Inferior parietal cortex (tissue), 1 donor: ENCODE measurements at regions not wholly inside any gene's neighbourhood (a gene's known extent, or its start where the extent isn't known, plus 50 kb on each side); places are given as distances from the start of the nearest gene placed in this dataset.

Experiments
- DNase-seq: peaks from one replicate; pipeline ENCODE4 v3.0.0-alpha.2; 2016; ENCODE audit errors: extremely low spot score

DNA sequence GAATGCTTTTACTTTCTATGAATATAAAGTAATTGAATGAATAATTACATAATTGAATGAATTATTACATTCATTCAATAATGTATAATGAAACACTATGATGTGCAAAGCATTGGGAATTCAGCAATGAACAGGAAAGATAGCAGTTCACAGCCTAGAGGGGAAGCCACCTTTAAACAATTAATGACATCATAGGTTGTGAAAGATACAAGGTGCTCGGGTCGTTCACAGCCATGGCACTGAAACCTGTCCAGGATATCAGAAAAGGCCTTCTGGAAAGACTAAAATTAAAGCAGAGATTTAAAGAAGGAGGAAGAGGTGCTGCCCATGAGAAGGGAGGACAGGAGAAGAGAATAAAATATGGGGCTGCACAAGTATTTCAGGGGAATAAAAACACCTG is 171.4 kb upstream of the KLF4 start:
- DNase-seq = no peak

DNA sequence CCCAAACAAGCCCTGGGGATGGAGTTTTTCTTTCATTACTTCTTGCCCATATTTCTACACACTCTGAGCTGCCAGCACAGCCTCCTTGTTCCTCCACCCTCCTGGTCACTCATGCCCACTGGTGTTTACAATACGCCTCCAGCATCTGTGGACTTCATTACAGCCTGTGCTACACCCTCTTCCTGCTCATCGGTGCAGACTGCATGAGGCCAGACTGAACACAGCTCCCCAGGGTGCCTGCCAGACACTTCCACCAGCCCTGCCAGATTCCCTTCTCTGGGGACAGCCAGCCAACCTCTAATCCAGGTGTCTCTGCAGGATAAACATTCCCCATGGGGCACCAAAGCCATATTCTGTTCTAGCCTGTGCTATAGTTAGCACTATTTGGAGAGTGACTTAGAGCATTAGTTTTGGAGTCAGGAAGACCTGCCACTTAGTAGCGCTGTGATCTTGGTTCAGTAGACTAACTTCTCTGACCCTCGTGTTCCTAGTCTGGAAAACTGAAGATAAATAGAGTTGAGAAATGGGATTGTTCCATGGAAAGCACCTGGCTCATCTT is 163.8 kb upstream of the KLF4 start:
- DNase-seq = no peak

DNA sequence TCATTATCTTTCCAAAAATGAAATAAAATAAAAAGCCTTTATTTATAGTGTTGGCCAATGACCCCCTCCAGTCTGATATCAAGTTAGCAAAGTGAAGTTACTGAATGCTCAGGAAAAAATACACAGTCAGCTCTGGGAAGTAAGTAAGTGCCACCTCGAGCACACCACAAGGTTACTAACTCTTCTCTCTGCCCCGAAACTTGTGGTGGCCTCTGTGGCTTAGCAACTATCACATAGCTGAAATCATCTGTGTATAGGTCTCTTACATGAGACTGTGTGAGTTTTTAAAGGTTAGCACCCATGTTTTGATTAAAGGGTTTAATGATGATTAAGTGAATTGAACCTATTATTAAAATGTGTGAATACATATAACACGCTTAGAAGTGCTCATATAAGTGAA is 161.4 kb upstream of the KLF4 start:
- no peak for DNase-seq

DNA sequence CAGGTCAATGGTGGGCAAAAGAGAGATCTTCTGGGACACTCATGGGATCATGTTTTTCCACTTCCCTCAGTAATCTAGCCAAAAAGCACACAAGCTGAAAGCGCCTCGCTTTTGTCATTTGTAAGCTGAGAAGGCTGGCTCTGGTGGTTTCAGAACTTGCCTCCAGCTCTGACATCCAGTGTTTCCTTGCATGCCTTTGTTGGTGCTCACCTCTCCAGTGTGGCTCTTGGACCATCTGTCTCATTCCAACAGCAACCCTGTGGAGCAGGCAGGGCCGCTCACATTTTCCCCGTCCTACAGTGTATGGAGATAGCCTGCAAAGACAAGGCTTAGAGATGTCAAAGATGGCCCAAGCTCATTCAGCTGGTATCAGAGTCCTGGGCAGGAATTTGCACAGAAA is 160.8 kb upstream of the KLF4 start:
- no peak for DNase-seq

DNA sequence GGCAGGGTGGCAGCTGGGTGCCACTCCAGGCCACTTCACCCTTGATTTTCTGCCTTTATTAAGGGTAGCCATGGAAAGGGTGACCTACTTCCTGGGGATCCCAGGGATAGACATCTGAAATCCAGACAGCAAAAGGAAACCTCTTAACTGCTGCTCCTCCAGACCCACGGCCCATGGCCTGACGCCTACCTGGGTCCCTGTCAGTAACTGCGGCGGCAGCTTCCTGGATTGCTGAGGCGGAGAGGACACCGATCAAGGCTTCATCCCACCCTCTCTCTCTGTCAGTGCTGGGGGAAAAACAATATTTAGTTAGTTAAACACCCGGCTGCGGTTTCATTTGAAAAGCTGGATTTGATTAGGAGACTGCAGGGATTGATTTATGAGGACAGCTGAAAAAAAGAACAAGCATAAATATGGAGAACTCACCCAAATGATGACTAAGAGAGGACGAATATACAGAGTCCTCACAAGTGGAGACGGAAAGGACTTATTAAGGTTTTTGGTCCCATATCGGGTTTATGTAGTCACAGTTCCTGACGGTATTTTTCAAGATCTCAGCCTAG is 158.7 kb upstream of the KLF4 start:
- no peak for DNase-seq

DNA sequence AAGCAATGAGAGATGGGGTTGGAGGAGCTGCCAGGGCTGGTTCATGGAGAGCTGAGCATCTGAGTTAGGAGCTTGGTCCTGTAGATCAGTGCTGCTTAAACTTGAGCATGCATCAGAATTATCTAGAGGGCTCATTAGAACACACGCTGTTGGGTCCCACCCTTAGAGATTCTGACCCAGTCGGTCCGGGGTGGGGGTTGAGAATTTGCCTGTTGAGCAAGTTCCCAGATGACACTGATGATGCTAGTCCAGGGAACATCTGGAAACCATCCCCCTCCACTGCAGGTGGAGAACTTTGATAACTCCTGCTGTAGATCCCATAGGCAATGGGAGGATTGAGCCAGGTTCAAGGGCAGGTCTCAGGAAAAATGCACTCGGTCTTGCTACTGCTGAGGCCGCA is 158.0 kb upstream of the KLF4 start:
- DNase-seq = no peak

DNA sequence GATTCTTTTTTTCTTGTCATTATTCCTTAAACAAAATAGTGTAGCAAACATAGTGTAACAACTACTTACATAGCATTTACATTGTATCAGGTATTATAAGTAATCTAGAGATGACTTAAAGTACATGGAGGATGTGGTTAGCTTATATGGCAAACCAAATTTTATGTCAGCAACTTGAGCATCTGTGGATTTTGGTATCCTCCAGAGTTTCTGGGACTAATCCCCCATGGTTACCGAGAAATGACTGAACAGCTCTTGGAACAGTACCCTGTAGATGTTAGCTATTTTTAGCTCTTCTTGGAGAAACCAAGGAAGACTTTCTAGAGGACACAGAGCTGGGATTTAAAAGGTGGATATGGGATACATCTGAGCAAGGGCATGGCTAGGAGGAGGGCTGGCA is 157.6 kb upstream of the KLF4 start:
- no peak for DNase-seq

DNA sequence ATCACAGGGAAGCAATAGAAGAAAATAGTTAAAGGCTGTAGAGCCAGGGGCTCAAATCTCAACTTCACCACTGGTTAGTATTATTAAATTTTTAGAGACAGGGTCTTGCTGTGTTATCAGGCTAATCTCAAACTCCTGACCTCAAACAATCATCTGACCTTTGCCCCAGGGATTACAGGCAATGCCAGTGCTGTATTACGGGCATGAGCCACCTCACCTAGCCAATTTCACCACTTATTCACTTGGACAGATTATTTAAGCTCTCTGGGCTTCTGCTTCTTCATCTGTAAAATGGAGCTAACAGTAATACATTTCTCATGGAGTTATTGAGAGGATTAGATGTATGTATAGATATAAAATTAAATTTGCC is 155.9 kb upstream of the KLF4 start:
- no peak for DNase-seq

DNA sequence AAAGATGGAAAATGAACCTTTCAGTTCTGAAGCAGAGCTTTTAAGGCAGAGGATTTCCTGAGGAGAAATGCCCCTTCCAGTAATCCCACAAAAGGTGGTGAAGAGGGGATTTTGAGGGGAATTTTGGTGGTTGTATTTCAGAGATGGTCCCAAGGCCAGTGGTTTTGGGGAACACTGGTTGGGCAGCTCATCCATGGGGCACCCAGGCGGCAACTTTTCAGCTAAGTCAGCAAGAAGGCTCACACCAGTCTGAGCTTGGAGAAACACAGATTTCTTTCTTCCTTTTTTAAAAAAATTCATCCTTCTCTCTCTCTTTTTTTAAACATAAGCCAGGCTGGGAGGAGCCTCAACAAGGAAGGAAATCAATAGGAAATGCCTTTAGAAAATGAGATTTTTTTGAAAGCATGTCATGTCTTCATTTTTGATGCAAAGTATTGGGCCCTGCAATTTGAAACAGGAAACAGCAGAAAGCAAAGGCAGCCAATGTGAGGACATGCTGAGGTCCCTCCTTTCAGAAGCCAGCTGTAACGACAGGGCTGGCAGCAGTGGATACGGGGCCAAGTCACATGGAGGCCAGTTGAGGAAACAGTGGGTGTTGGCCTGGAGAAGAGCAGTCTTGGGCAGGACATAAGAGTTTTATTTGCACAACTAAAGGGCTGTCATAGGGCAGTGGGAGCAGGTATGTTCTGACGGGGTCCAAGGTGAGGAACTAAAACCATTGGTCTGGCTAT is 155.3 kb upstream of the KLF4 start:
- DNase-seq = no peak

DNA sequence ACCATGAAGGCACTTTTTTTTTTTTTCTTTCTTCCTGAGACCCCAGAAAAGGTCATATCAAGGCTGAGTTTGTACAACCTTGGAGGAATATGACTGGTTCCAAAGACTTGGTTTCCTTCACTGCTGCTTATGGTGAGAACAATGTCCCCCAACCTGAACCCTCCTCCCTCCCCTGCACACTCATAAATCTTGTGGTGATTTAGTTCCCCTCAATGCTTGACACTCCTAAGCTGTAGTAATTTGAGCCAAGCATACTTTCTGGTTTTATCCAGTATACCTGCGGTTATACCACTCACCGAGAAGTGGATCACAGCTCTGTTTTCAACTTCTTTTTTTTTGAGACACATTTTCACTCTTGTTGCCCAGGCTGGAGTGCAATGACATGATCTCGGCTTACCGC is 149.9 kb upstream of the KLF4 start:
- DNase-seq = no peak

DNA sequence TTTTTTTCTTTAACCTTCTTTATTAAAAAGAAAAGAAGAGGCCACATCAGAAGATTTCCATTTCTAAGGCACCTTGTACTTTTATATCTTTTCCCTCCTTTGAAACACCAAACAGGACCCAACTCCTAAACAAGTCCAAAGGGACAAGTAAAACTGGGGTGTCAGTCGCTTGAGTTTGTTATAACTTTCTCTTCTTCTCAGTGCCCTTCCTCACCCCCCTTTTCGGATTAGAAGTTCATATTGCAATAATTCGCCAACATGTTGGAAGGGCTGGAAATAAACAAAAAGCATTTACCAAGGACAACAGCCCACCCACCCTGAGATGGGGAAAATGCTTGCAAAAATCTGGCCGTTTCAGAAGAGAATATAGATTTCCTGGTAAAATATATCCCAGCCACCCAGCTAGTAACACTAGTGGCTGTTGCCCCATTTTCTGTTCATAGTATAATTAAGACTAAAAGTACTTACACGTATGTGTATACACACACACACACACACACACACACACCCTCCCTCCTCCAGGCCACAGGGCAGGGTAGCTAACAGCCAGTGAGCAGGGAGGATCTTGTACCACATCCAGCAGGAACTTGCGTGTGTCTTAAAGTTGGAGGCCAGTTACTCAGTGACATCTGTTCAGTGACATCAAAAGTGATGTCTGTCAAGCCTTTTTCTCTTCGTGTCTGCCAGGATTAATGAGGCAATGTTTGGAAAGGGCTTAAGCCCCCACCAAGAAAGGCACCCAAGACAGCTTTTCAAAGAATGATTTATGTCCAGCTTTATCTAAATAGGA is 149.1 kb upstream of the KLF4 start:
- no peak for DNase-seq

DNA sequence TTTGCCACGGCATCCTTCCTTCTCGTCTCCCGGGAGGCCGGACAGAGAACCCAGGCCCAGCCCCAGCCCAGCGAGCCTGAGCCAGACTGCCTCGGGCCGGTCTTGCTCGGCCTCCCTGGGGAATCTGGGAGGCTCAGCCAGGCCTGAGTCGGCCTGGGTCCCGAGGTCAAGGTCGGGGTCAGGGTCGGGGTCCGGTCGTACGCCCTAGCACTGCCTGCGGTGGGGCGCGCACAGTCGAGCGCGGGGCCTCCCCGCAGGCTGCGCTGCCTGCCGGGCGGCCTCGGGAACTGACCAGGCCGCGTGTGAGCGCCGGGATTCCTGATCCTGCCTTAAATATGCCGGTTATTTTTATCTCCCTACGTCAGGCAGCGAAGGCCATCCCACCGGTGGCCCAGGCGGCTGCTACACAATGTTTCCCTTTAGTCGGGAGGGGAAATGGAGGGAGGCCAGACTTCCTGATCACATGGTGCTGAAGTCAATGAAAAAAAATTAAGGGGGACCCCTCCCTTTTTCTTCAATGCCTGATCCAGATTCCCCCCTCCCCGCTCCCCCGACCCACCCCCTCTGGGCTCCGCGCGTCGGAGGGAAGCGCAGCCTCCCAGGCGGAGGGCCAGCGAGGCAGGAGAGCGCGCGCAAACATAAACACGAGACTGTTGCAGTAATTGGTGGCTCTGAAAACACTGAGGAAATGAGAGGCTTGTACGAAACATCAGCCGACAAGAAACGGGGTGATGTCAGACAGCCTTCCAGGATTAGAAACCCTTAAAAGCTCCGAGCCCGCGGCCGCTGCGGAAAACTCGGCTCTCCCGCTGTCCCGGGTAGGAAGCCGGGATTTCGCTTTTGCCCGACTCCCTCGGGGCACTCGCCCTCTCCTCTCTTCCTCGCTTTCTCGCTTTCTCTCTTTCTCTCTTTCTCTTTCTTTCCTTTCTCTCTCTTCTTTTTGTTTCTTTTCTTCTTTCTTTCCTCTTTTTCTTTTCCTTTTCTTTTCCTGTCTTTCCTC is 148.2 kb upstream of the KLF4 start:
- peak; percentile 78 for DNase-seq

DNA sequence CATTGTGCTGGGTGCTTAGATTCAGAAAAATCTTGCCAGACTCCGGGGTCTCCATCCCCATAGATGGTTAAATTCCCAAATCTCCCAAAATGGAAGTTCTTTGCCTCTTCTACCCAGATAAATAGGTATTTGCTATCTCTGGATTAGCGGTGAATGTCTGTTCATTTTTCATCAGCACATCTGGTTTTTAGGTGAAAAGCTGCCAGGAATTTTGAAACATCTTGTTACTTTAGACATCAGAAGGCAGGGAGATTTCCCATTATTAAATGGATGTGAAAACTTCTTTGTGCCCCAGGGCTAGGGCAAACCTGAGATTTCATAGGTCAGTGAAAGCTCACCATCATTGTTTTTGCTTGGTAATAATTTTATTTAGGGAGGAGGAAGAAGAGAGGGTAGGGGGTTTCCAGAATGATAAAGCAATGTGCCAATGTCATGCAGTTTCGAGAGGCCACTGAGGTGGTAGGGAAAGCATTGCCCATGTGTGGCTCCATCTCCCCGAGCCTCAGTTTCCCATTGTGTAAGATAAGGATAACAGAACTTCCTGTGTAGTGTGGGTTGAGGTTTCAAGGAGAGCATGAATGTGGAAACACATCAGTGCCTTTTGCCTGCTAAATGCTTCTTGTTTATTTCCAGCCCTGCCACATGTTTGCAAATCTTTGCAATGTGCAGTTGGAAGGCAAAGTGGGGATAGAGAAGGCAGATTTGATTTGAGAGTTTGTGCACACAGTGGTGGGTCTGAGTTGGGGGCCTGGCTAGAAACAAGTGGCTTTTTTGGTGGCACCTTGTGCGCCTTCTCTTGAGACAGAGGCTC is 147.2 kb upstream of the KLF4 start:
- no peak for DNase-seq

DNA sequence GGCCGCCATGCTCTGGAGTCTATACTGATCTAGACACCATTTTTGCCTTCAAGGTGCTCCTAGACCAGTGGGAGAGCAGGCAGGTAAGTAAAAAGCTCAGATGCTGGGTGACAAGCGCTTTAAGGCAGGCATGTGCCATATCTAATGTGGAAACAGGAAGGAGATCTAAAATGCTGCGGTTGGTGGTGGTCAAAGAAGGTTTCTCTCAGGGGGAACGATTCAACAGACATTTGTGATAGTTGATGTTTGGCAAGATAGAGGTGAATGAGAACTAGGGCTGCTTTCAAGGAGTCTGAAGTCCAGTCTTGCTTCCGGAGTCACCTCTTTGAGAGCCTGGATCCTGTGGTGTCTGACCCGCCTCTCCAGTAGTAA is 146.2 kb upstream of the KLF4 start:
- no peak for DNase-seq

DNA sequence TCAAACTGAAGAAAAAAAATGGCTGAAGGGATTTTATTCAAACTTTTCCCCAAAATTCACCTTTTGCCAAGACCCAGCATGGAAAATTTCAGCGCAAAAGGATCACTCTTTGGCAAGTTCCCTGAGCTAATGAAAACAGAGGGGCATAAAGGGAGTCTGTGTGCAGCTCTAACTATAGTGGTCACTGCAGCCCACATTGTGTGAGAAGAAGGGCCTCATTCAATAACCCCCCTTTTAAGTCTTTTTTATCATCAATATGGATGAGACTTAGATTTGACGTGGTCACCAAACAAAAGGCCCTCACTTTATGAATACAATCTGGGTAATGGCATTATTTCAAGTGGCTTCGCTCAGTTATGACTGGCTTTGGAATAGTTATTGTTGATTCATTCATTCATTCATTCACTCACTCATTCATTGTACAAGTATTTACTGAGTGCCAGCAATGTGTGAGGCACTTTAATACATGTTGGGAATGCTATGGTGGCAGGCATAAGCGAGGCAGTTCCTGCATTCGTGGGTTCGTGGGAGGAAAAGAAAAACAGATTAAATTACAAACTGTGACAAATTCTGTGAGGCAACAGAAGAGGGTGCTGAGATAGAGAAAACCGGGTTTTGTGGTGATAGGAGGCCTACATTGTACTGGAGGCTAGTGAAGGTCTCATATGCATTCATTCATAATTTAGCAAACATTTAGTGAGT is 145.7 kb upstream of the KLF4 start:
- DNase-seq = peak; percentile 58

DNA sequence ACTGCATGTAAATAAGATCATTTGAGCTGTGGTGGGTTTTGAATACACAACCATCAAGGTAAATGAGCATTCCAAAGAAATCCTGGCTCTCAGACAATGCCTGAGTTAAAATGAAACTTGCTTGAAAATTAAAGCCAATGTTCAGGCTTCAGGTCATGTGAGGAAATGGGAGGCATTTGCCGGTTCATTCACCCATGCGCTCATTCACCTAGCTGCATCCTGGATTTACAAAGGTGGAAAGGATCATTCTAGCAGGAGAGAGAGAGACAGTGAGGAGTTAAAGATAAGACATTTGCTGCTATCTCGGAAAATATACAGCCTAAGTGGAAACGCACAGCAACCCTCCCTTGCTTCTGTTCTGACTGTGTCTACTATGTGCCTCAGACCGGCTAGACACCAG is 143.8 kb upstream of the KLF4 start:
- DNase-seq = no peak

DNA sequence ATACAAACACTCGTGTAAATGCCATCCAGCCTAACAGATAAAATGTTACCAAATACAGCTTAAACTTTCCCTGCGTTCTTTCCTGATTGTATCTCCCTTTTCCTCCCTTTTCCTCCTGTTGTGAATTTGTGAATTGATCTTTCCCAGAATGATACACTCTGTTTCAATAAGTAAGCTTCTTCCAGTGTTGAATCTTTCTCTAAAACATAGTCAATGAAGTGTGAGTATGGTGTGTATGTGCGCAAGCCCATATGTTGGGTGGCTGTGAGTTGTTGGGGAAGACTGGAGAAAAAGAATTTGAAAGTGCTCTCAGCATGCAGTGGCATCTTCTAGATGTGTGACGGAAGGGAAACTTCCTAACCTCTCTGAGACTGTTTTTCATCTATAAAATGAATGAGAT is 143.1 kb upstream of the KLF4 start:
- no peak for DNase-seq

DNA sequence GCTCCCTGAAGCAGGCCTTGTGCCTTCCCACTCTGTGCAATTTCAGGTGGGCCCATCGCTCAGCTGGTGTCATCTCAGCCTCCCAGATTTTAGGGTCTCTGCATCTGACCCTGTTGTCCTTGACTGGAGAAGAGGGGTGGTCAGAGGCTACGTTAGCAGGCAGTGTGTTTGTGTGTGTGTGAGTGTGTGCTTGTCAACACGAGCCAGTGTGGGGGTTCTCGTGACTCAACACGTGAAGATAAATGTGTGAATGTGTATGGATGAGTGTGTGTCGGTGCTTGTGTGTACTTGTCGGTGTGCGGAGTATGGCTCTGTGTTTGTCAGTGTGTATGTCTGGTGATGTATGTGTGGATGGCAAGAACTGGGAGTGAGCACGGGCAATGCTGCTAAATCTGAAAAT is 142.6 kb upstream of the KLF4 start:
- no peak for DNase-seq

DNA sequence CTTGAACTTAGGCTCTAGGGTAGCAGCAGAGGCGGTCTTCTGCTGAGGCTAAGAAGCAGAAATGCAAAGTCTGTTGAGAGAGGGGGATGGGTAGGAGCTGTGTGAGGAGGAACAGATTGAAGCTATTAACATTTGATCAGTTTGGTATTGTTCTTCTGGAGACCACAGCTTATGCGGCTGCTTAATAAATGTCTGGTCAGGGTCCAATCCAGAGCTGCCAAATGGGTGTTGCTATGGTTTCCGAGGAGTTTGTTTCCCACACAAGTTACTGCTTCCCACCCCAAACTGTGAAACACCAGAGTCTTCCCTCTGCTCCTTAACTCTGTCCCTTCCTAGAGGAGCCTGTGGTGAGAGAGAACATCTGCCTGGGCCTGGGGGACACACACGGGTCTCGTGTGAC is 142.2 kb upstream of the KLF4 start:
- DNase-seq = no peak

DNA sequence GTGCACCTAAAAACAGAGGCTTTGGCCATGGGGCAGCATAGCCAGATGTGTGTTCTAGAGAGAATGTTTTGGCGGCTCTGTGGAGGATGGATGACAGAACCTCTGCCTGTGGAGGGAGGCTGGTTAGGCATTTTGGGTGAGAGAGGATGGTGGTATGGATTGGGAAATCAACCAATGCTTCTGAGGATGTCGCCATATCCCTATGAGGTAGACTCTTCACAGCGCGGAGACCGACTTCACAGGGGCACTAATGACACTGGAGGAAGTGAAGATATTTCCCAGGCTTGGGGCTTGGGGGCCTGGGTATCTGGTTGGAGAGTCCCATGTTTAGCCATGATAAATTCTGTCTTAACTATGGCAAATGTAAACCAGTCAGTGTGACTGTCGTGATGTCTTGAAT is 140.6 kb upstream of the KLF4 start:
- DNase-seq = no peak
